ENCODE measurements at regions not wholly inside any gene's neighbourhood (a gene's known extent, or its start where the extent isn't known, plus 50 kb on each side); places are given as distances from the start of the nearest gene placed in this dataset.

DNA sequence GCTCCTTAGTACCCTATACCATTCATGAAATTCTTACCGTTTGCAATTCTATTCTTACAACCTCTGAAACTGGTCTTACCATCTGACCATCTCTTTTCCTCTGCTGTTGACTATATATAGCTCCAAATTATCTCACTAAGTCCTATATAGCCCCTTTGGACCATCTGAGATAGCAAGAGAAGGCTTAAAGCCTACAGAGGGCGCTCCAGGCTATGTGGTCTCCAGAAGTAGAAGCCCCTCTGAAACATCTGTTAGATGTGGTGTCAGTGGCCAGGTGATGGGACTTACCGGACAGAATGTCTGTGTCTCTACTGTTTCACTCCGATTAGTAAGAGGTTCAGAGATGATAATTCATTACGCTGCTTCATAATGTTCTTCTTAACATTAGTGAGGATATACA lies 140.7 kb upstream of the BMP2 start:
- no peak for DNase-seq (ENCODE audit: low read depth in 3 of 3, low spot score in 2 of 3)

GRCh38 chr20:6623989-6624388 lies 143.5 kb upstream of the BMP2 start:
- no peak for DNase-seq (ENCODE audit: low read depth in 3 of 3, low spot score in 2 of 3)

DNA sequence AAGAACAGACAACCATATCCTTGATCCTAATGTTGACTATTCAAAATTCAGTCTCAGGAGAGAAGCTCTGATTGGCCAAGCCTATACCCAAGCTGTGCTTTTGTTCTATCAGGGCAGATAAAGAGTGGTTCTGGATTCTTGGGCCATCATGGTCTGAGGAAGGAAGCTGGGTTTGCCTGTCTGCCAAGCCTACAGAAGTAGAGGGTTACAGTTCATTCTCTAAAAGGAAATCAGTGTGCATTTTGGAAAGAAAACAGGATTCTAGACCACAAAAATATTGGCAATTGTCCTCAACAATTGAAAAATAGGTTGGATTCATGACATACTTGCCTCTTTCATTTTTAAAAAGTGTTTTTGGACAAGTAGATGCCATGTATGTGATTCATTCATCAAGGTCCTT lies 145.4 kb upstream of the BMP2 start:
- DNase-seq (ENCODE audit: low read depth in 3 of 3, low spot score in 2 of 3) = no peak

DNA sequence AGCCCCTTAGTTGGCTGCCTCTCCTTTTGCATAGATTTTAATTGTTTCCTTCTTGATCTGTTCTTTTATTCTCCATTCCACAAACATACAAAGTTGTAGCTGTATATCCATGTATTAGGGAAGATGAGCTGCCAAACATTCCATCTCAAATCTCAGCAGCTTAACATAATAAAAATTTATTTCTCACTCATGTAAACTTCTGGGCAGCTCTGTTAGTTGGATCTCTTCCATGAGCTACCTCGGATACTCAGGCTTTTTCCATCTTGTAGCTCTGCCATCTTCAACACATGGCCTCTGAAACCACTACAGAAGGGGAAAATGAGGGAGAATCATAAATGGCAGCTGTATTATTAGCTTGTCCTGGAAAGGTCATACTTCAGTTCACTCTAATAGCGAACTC lies 149.4 kb upstream of the BMP2 start:
- DNase-seq (ENCODE audit: low read depth in 3 of 3, low spot score in 2 of 3) = no peak

- DNase-seq (ENCODE audit: low read depth in 3 of 3, low spot score in 2 of 3) = no peak
Measured at GRCh38 chr20:6616421-6616820, 151.1 kb upstream of the BMP2 start.

GRCh38 chr20:6614836-6615235 lies 152.7 kb upstream of the BMP2 start:
- no peak for DNase-seq (ENCODE audit: low read depth in 3 of 3, low spot score in 2 of 3)

DNA sequence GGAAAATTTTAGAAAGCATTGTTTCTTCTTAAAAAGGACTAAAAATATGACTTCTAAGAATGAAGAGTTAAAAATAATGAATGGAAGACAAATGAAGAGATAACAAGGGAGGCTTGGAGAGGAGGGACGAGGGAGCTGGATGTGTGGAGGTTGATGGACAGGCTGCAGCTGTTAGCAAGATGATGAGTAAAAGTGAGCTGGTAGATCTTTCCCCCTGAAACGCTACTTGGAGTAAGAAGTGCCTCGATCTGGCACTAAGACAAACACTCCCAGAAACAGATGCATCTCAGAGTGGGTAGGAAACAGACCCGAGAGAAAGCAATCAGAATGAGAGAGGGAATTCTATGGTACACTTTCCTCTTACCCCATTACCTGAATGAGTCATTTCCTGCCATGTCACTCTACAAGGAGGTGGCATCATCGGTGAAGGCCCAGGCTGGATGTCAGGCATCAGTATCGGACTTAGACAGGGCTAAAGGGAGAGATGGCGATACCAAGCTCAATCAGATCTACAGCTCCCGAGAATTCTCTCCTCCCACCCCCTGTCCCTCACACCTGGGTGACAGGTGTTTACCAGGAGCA lies 154.1 kb upstream of the BMP2 start:
- no peak for DNase-seq (ENCODE audit: low read depth in 3 of 3, low spot score in 2 of 3)

DNA sequence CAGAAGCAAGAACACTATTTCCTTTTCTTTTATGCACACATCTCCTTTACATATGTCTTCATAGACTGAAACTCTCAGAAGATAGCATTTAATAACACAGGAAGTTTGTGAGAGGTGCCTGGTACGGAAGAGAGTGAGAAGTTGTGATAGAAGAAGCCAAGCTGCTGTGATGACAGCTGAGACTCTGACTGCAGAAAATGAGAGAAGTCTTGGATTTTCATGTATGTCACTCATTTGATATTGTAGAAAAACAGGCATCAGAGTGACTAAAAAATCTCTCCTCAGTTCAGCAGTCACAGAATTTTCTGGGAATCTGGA lies 154.9 kb upstream of the BMP2 start:
- DNase-seq (ENCODE audit: low read depth in 3 of 3, low spot score in 2 of 3) = no peak

DNA sequence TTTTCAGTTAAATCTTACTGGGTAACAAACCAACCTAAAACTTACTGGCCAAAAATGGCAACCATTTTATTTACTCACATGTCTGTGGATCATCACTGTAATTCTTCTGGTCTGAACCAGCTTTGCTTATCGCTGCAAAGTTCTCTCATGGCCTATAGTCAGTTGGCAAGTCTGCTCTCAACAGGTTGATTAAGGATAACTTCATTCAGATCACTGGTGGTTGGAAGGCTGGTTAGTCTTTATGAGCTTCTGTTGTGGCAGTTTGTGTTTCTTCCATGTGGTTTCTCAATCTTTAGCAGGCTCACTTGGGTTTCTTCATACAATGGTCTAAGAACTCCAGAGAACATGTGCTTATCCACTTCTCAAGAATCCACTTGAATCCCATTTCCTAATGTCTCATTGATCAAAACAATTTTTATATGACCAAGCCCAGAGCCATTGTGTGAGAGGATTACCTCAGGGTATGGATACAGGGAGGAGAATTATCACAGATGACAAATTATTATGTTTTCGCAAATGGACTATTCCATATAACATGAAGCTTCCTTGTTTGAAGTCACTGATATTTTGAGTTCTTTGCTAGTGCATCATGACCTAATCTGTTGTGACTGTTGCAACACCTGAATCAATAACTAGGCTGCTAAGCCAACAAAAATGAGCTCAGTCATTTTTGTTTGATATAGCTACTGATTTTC lies 155.4 kb upstream of the BMP2 start:
- DNase-seq (ENCODE audit: low read depth in 3 of 3, low spot score in 2 of 3) = no peak

GRCh38 chr20:6606651-6607050 lies 160.8 kb upstream of the BMP2 start:
- DNase-seq (ENCODE audit: low read depth in 3 of 3, low spot score in 2 of 3) = no peak

DNA sequence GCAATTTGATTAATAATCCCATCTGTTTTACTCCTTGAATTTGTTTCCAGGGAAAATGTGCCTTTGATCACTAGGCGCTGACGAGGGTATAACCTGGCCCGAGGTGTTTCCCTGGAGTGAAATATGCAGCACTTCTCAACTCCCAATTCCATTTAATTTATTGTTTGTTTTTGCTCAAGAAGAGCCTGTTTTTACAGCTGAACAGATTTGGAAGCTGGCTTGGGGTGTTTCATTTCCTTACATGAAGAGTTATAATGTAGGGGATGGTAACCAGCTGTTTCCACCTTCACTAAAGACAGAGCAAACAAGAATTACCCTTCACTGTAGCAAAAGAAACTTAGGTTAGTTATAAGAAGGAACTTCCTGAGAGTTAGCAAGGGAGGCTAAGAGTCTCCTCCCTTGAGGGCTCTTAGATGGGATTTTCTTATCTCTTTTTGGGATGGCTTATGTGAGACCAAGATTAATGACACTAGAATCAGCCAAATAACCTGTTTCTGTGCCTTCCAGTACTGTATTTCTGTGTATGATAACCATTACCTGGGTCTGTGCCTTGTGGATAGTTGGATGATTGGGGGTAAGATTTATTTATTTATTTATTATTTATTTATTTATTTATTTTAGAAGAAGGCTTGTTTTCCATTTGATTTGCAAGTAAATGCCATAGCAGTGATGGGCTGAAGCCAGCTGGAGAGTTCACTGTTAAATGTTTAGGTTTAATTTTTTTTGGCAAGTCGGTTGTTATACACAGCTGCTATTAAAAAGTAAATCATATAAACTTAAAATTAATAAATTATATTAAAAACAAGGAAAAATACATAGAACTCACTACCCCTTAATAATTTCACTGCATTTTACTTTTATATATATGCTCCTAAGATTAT lies 162.2 kb upstream of the BMP2 start:
- DNase-seq (ENCODE audit: low read depth in 3 of 3, low spot score in 2 of 3) = no peak

GRCh38 chr20:6604179-6604578 lies 163.3 kb upstream of the BMP2 start:
- no peak for DNase-seq (ENCODE audit: low read depth in 3 of 3, low spot score in 2 of 3)

- no peak for DNase-seq (ENCODE audit: low read depth in 3 of 3, low spot score in 2 of 3)
Measured at GRCh38 chr20:6599876-6600735, 167.4 kb upstream of the BMP2 start.

DNA sequence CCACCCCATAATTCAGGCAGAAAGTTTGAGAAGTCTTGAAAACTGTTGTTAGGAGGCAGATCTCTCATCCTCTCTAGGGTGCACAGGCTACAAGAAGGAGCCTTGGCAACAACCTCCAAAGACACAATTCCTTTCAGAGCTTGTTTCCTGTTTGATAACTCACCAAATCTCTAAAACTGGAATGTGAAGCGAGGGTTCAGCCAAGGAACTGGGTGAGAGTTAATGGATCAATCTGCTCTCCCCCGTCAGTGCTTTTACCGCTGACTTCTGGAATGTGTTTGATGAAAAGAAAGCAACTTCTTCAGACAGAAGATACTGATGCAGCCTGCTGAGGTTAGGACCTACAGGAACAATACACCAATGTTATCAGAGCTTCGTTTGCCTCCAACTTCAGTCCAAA lies 171.8 kb upstream of the BMP2 start:
- DNase-seq (ENCODE audit: low read depth in 3 of 3, low spot score in 2 of 3) = no peak

DNA sequence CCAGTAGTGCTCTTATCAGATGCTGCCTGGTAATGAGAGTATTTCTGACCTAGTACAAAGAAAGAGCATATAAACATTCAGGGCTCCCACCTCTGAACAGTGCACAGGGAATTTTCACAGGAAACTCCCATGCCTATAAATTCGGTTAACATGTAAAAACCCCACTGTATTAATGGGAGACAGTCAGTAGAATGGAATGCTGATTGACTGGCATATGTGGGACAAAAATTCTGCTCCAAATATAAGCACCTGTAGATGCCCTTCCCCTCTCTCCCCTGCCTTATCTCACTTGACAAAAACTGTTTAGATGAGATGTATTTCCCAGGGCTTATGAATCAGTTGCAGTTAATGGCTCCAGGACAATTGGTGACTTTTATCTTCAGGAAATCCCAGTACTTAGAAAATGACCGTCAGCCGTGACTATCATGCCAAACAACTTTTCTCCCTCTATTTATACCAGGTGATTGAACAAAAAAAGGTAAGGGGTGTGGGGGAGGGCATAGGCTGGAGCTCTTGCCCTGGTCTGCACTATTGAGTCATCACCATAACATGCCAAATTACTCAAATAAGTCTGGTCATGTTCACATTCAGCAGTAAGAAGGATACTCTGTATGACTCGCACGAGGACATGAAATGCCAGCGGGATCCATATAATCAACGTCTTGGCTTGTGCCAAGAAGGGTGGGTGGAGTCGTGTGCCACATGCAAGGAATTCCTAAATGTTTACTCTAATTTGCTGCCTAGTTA lies 176.4 kb upstream of the BMP2 start:
- no peak for DNase-seq (ENCODE audit: low read depth in 3 of 3, low spot score in 2 of 3)

- DNase-seq (ENCODE audit: low read depth in 3 of 3, low spot score in 2 of 3) = no peak
Measured at GRCh38 chr20:6588296-6588695, 179.2 kb upstream of the BMP2 start.

GRCh38 chr20:6583134-6583738 lies 184.2 kb upstream of the BMP2 start:
- no peak for DNase-seq (ENCODE audit: low read depth in 3 of 3, low spot score in 2 of 3)

DNA sequence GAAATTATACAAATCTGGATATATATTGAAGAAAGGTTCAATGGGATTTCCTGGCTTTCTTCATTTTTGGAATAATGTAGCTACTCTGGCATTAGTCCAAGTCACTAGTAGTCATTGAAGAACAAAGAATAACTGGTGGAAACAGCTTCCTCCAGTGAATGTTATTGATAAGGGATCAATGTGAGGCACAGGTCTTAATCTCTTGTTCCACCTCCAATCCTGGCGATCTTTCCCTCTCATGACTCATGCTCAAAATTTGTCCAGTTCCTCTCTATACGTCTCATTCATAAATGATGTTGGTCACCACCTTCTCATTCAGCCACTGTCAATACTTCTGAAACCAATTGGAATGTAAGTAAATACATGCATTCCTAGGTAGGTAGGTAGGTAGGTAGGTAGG lies 185.0 kb upstream of the BMP2 start:
- DNase-seq (ENCODE audit: low read depth in 3 of 3, low spot score in 2 of 3) = no peak

- DNase-seq (ENCODE audit: low read depth in 3 of 3, low spot score in 2 of 3) = no peak
Measured at GRCh38 chr20:6580486-6580885, 187.0 kb upstream of the BMP2 start.

DNA sequence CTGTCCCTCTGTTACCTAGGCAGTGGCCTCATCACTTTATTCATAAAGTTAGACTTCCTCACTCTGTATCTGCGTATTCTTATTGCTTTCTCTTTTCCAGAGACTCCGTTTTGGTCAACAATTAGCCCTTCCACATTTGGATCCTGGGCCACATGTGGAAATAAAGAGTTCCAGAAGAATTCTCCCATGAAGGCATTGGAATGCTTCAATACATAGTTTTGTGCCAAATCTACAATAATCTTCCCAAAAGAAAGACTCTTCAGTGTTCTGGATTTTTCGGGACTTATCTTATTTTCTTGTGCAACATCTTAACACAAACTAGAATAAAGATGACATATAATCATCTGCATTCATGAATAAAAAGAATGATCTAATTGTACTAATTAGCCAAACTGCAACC lies 187.7 kb upstream of the BMP2 start:
- DNase-seq (ENCODE audit: low read depth in 3 of 3, low spot score in 2 of 3) = no peak
